NOMO-1 treated with DMSO at 0.1 percent for 48 hours (cell line): ENCODE measurements at regions not wholly inside any gene's neighbourhood (a gene's known extent, or its start where the extent isn't known, plus 50 kb on each side); places are given as distances from the start of the nearest gene placed in this dataset.

Source experiments
- DNase-seq: peaks from one replicate; lab custom pipeline; 2025; ENCODE audit not compliant: unreplicated experiment; lab: John Stamatoyannopoulos, UW

- no peak for DNase-seq
Observed at GRCh38 chr1:214202992-214203391, 78.0 kb upstream of the SMYD2 start.

GRCh38 chr1:214205053-214205452 is 75.9 kb upstream of the SMYD2 start:
- DNase-seq: no peak

- no peak for DNase-seq
Observed at GRCh38 chr1:214208460-214208859, 72.5 kb upstream of the SMYD2 start.

- DNase-seq: no peak
Observed at GRCh38 chr1:214209260-214209808, 71.6 kb upstream of the SMYD2 start.

- DNase-seq: no peak
Observed at GRCh38 chr1:214213136-214213535, 67.8 kb upstream of the SMYD2 start.

GRCh38 chr1:214214851-214215250 is 66.1 kb upstream of the SMYD2 start:
- no peak for DNase-seq

- no peak for DNase-seq
Observed at GRCh38 chr1:214215583-214215982, 65.4 kb upstream of the SMYD2 start.

- no peak for DNase-seq
Observed at GRCh38 chr1:214216021-214216420, 64.9 kb upstream of the SMYD2 start.

- no peak for DNase-seq
Observed at GRCh38 chr1:214216779-214217178, 64.2 kb upstream of the SMYD2 start.

GRCh38 chr1:214219902-214220301 is 61.1 kb upstream of the SMYD2 start:
- no peak for DNase-seq

GRCh38 chr1:214220891-214221290 is 60.1 kb upstream of the SMYD2 start:
- no peak for DNase-seq

GRCh38 chr1:214224611-214225354 is 56.2 kb upstream of the SMYD2 start:
- DNase-seq: no peak

- no peak for DNase-seq
Observed at GRCh38 chr1:214228976-214229375, 52.0 kb upstream of the SMYD2 start.

GRCh38 chr1:214229736-214230135 is 51.2 kb upstream of the SMYD2 start:
- DNase-seq: no peak
